Choroid plexus epithelial cell (primary cell): ENCODE measurements at regions not wholly inside any gene's neighbourhood (a gene's known extent, or its start where the extent isn't known, plus 50 kb on each side); places are given as distances from the start of the nearest gene placed in this dataset.
"Not testable (repeated sequence)": the region's sequence is repeated elsewhere in the genome, so short reads cannot be mapped to it uniquely, and the experiment has no call there.

Experiments used
- DNase-seq: peaks from one replicate; pipeline ENCODE4 v3.0.0-alpha.2; 2010; ENCODE audit warnings: low read depth
- H3K4me3 ChIP-seq: 2 replicates; pipeline ENCODE4 v1.5.1; 2011; ENCODE audit warnings: low read depth, mild to moderate bottlenecking, control low read depth, low read length, moderate library complexity
- CTCF ChIP-seq: conservative IDR thresholded peaks from 2 replicates; pipeline ENCODE4 v1.5.1; 2011; ENCODE audit warnings: low read depth, mild to moderate bottlenecking, control low read depth, inconsistent platforms, low read length, moderate library complexity

- no peak for TF ChIP-seq CTCF
- DNase-seq: no peak
- H3K4me3 ChIP-seq: no peak overlapping the region
These were observed 1093.0 kb upstream of the MIR17HG start for GRCh38 chr13:90254437-90254836.

- no peak overlapping the region for H3K4me3 ChIP-seq
- TF ChIP-seq CTCF: no peak
- no peak for DNase-seq
These were observed 1090.7 kb upstream of the MIR17HG start for GRCh38 chr13:90256746-90257145.

GRCh38 chr13:90258129-90258528 lies 1089.4 kb upstream of the MIR17HG start:
- TF ChIP-seq CTCF: no peak
- DNase-seq: no peak
- no peak overlapping the region for H3K4me3 ChIP-seq

- H3K4me3 ChIP-seq: no peak overlapping the region
- no peak for DNase-seq
- no peak for TF ChIP-seq CTCF
These were observed 1086.1 kb upstream of the MIR17HG start for GRCh38 chr13:90261343-90261742.

GRCh38 chr13:90270226-90270625 lies 1077.3 kb upstream of the MIR17HG start:
- H3K4me3 ChIP-seq: no peak overlapping the region
- no peak for TF ChIP-seq CTCF
- DNase-seq: no peak

- H3K4me3 ChIP-seq: no peak overlapping the region
- no peak for TF ChIP-seq CTCF
- peak; percentile 20 for DNase-seq
These were observed 1075.1 kb upstream of the MIR17HG start for GRCh38 chr13:90272356-90272755.

- no peak overlapping the region for H3K4me3 ChIP-seq
- no peak for TF ChIP-seq CTCF
- DNase-seq: no peak
These were observed 1071.3 kb upstream of the MIR17HG start for GRCh38 chr13:90276216-90276615.

GRCh38 chr13:90278231-90278630 lies 1069.3 kb upstream of the MIR17HG start:
- not testable (repeated sequence) for DNase-seq, H3K4me3 ChIP-seq
